ENCODE measurements at regions not wholly inside any gene's neighbourhood (a gene's known extent, or its start where the extent isn't known, plus 50 kb on each side); places are given as distances from the start of the nearest gene placed in this dataset.

DNA sequence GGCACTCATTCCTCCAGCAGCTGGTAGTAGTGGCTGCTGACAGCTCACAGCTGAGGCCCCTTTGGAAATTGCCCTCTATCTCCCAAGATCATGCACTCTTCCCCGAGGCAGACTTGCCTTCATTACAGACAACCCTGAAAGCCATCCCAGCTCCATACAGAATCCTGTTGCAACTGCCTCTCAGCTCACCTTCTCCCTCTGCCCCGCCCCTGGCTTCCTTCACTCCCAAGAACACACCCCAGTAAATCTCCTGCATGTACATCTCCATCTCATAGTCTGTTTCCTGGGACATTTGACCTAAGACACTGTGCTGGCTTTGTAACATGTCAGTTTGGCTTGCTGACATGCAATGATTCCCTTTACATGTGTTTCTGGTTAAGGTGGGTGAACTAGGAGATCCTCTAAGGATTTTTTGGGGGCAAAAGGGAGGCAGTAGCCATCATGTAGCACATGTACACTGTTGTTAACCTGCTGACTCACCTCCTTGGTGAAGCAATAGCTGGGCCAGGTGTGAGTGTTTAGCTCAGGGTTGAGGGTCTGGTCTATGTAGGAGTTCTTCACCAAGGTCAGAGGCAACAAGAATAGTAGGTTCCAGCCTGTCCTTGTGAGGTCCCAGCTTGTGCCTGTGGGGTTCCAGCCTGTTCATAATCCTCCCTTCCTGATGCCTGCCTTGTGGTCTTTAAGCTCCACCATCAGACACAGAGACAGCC is 179.6 kb downstream of the CSNK2A3 start:
- no peak for DNase-seq

DNA sequence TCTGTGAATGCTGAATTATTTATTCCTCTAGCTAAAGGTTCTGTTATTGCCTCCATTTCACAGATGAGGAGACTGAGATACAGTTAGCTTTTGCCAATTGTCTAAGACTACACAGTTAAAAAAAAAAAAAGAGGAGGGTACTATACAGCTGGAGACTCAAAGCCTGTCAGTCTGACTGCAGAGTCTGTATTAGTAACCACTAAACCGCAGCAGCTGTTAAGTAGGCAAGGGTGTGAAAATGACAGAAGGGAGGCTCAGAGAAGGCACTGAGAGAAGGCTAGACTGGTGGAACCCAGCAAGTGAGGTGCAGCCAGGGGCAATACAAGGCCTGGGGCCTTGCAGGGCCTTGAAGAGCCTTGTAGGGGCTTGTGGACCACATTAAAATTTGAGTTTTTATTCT is 181.2 kb downstream of the CSNK2A3 start:
- no peak for DNase-seq

DNA sequence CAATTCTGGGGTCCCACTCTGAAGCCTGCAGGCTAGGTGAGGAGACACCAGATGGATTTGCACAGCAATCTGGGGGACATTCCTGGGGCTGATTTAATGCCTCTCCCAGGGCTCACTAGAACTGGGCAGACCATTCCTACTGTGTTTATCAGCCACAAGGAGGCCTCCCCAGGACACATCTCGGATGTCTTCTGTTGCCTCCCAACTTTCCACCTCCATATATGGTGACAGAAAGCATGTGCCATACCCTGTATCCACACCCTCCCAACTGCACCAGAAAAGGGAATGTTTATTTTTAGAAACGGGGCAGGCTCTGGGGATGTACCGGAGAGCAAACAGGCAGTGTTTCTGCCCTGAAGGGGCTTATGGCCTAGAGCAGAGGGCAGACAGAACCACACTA is 181.8 kb downstream of the CSNK2A3 start:
- no peak for DNase-seq

DNA sequence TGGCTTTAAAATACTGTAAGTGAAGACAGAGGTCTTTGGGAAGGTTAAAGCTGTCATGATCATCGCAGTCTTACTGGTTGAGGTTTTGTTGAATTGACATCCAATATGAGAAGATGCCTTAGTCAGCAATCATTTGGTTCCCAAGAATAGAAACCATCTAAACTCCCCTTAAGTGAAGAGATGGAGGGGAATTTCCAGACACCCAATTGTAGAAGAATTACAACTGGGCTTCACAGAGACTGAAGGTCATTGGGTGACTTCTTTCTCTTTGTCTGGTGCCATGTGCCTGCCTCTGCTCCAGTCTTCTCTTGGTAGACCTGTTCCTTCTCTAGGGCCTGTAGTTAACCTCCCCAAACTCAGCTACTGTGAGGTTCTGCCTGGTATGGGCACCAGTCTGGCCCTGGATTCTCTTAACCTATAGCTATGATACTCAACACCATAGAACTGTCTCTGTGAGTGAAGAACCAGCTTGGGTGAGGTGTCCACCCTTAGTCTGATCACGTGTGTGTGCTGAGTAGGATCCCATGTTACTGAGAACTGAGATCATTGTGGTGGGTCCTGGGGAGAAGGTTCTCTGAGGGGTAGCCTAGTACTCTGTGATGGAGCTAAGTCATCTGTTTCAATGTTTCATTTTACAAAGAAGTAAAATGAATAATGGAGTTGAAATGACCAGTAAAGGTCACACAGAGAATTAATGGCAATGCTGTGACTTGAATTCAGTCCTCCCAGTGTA is 182.5 kb downstream of the CSNK2A3 start:
- DNase-seq = no peak

DNA sequence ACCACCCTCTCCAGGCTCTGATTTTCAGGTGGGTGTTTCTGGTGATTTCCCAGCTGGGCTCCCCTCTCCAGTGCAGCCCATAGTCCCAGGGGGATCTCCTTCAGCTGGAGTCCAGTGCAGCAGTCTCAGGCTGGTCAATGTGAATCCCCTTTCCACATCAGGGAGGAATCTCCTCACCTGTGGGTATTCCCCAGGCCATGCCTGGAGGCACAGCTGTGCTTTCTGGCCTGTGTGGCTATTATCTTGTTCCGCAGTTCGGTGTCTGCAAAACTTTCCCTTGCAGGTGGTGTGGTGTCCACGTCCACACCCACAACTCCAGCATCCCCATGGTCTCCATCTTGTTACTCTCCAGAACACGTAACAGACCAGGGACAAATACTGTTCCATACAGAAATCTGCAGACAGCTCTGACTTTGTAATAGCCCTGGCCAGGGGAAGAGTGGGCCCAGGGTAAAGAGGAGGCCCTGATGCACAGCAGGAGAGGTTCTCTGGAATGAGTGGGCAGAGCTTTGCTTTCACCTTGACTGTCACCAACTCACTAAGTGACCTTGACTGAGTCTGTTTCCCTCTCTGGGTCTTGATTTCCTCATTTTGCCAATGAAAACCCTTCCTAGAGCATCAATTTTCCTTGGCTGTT is 183.2 kb downstream of the CSNK2A3 start:
- no peak for DNase-seq

DNA sequence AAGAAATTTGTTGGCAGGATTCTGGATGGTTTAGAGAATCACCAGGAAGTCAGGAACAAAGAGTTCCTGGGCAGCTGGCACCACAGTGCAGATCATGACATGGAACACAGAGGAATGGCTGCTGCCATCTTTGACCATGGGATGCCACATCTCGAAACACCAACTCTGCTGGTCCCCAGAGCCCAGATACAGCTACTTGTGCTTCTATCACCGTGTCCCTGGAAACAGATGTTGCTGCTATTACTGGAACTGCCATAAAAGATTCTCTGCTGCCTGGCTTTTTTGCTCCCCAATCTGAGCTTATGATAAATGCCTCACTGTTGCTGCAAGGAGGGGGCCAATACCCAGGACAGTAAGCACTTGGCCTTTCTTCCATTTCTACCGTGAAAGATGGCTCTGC is 185.2 kb downstream of the CSNK2A3 start:
- no peak for DNase-seq

DNA sequence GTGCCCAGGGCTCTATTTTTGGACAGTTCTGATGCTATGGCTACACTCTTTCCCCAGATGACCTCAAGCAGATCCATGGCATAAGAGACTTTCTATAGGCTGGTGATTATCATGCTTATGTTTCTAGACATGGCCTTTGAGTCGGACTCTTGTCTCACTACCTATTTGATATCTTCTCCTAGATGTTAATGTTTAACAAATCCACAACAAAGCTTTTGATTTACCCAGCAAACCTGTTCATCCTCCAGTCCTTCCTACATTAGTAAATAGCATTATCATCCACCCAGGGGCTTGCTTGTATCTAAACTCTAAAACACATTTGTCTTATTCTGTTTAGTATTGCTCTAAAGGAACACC is 188.7 kb downstream of the CSNK2A3 start:
- DNase-seq = no peak

DNA sequence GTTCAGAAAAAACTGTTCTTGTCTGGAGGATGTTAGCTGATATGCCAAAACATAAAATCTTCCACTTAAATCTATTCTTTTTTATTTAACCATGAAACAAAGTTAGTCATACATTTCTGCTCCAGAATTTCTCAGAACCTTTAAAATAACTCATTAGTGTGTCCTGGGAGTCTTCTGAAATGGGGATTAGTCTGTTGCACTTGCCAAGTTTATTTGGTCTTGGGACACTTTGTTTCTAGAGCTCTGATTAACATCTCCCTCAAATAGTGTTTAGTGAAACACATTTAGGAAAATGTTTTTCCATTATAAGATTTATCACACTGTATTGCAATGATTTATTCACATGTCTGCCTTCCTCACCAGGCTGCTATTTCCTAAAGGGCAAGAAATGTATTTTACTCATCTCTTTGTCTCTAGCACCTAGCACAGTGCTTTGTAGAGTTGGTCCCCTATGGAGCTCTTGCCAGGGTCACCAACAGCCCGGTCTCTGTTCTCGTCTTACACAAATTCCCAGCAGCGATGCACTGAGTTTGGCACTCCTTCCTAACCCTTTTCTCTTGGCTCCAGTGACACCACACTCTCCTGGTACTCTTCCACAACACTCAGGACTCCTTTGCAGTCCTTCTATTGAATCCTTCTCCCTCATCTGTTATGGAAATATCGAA is 189.2 kb downstream of the CSNK2A3 start:
- DNase-seq = no peak

DNA sequence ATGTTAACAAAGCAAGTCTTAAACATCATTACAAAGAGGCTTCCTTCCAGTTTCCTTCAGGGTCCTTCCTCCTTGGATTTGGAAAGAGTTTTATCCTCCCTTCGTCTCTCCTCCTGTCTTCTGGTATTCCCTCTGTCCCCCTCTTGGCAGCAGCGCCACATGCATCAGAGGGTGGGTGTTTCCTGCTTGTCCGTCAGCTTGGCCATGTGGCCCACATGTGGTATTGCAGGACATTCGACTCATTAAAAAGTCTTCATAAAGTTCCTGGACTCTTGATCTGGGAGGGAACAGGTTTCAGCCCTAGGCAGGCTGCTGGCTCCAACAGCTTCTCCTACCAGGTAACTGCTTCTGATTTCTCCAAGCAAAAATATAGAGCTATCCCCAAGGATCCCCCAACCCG is 189.8 kb downstream of the CSNK2A3 start:
- no peak for DNase-seq

DNA sequence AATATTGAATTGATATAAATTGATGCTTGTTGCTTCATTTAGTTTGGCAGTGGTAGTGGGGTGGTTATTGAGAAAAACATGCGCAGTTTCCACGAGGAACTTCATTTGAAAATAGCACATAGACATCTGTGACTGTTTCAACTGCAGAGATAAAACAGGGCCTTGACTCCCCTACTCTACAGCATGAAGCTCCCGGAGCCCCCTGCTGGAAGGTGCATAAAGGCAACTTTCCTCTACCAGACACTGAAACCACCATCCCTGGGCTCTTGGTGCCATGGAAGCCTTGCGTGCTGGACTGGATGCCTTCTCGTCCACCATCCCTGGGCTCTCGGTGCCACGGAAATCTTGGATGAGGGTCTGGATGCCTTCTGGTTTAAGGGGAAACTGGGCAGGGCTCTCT is 195.9 kb downstream of the CSNK2A3 start:
- peak; percentile 31 for DNase-seq

DNA sequence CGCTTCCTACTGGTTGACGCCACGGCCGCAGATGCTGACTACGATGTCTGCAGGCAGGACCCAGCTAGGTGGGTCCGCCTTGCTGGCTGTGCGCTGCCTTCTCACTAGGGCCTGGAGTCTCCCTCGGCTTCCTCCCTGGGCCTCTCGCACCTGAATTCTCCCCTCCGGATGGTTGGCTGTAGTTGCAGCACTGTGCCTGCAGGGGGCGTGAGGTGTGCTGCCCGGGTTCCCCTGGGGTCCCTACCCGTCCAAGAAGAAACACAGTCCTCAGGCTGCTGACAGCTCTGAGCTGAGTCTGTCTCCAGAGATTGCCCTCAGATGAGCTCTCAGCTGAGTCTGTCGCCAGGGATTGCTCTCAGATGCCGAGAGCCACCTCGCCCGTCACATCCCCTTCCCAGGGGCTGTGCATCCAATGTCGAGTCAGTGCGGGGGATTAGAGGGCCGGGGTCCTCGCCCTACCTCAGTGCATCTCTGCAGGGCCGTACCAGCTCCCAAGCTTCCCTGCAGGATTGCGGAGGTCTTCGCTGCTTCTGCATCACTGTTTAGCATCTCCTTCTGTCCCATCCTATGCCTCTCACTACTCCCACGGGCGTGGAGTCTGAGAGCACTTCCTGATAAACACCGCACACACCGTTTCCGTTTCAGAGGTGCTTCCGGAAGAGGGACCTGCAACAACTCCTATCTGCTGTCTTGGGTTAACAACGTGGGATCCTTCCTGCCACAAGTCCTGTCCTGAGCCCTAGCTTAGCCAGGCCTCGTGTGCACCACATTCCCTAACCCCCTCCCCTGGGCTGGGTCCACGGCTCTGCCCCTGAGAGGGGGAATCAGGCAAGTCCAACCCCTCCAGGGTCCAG is 196.9 kb downstream of the CSNK2A3 start:
- peak; percentile 42 for DNase-seq

DNA sequence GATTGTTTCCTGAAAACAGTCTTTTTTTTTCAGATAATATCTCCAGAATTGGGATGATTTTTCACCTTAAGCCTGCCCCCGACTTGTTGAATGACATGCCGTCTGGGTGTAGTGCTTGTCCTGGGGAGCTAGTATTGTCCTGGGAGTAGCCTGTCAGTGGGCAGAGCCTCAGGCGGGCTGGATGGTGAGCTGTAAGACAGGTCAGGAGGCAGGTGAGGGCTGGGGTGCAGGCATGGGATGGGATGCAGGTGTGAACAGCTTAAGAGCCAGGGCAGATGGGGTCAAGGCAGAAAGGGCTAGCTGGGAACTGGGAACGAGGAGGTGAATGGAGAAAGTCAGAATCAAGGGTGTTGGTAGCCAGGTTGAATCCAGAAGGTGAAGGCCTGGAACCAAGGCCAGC is 200.2 kb downstream of the CSNK2A3 start:
- no peak for DNase-seq

DNA sequence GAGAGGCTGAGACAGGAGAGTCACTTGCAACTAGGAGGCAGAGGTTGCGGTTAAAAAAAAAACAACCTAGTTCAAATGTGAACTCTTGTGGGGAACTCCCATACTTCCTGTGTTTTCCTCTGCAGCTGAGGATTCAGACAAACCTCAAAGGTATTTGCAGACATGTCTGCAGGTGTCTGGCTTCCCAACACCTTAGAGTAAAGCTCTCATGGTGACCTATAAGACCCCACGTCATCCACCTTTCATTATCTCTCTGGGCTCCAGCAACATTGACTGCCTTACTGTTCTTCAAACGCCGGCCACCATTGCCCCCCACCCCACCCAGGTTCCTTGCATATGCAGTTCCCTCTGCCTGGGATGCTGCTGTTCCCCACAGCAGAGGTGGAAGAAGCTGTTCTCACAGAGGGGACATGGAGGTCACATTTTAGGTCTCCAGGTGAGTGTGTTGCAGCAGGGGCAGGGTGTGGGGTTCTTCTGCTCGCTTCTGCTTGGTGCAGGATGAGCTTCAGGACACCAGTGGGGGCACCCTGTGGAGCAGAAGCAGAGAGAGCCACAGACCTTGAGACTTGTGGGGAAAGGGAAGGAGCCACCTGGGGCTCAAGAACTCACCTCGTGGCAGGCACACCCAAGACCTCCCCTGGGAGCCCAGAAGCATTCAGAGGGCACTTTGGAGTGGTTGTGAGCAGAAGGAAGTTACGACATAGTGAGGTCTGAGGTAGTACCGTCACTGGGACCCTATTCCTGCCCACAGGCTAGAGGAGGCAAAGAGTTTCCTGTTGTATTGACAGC is 203.2 kb downstream of the CSNK2A3 start:
- DNase-seq = peak; percentile 31

DNA sequence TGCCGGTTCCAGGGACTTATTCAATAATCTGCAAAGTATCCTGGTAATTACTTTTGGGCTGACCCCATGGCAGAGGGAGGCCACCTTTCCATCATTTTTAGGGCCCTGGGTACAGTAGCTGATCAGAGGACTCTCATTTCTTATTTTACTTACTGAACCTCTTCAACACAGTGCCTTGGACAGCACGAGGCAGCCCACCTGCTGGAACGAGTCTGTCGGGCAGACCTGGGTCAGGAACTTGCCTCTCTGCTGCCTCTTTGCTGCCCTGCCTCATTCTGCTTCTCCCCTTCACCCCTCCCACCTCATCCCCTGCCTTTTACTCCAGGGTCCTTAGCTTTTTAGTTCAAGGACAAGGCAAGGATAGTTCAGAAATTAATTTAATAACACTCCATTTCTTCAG is 204.5 kb downstream of the CSNK2A3 start:
- DNase-seq = no peak

DNA sequence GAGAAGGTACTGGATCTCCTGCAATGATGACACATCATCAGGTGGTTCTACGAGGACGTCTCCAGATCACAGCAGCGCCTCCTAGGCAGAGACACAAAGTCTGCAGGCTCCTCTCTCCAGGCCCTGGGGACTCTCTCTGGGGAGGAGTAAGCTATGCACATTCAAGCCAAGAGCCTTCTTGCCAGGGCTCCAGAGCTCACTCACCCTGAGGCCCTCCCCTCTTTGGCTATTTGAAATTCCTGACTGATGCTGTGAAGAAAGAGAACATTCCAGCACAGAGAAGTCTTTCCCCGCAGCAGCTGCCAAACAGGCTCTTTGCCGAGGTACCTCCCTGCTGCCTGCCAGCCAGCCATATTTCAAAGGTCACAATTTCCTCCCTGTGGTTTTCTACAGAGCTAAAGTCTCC is 204.9 kb downstream of the CSNK2A3 start:
- DNase-seq = peak; percentile 25

DNA sequence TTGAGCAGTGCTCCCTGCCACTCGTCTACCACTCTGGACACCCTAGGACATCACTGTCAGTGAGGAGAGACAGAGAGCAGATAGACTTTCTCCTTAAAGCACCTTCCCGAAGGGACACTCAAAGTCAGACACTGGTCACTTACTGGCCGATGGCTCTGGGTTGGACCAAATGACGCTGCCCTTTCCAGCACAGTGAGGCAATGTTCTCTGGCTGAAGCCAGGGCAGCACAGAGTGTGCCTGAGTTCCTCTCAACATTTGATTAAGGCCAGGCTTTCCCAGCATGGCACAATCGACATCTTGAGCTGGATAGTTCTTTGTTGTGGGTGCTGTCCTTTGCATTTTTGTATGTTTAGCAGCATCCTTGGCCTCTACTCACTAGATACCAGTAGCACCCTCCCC is 206.2 kb downstream of the CSNK2A3 start:
- no peak for DNase-seq

DNA sequence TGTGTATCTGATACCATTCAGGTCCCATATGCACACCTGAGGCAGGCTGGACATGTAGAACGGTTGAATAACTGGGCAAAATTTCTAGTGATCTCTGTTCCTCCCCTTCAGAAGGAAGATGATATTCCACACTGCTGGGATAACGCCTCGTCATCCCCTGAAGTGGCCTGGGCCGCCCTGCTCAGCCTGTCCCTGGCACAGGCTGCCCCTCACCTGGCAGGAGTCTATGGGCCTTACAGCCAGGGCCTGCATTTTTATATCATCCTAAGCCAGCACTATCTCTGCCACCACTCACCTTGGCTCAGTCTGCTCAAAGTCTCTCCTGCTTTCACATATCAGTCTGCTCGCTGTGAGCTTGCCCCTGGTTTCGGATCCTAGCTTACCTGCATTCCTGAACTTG is 209.2 kb downstream of the CSNK2A3 start:
- DNase-seq = no peak

DNA sequence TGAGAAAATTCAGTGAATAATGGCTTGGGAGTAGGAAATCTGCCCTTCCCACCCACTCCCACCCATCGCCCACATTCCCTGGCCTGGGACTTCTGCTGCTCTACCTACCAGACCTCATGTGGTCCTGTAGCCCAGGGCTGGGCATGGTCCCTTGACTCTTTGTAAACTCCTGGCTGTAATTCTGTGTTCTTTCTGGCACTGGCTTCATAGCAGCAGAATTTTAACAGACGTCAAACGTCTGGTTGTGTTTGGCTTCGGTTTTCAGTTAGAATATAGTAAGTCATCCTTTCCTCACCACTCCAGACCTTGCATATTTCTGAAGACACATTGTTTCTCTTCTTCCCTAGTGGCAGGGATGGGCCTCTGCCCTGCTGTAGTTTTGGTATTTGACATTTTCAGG is 210.6 kb downstream of the CSNK2A3 start:
- no peak for DNase-seq

DNA sequence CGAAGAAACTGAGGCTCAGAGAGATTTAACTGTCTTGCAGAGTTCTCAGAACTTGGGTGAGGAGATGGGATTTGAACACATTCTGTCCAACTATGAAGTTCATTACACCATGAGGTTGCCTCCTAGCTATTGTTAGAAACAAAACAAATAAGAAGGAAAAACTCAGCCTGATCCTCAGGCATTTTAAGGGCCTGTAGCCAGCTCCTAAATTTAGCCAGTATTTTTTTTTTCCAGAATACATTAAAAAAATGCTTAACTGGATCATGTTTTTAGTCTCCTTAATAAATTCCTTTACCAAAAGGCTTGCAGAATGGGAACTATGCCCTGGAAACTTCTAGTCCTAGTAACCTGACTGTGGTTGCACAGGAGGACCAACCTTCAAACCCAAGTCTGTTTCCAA is 212.0 kb downstream of the CSNK2A3 start:
- no peak for DNase-seq

DNA sequence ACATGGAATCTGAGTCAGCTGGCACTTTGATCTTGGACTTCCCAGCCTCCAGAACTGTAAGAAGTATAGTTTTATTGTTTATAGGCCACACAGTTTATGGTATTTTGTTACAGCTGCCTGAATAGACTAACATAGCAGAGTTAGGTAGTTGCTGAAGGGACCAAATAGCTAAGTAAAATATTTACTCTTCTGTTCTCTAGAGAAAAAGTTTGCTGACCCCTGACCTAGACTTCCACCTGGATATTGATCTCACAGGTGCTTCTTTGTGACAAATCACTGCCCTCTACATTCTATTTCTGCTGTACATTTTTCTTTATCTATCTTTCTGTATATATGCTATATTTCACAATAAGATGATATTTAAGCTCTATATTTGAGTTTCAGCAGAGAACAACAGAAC is 212.5 kb downstream of the CSNK2A3 start:
- DNase-seq = no peak

DNA sequence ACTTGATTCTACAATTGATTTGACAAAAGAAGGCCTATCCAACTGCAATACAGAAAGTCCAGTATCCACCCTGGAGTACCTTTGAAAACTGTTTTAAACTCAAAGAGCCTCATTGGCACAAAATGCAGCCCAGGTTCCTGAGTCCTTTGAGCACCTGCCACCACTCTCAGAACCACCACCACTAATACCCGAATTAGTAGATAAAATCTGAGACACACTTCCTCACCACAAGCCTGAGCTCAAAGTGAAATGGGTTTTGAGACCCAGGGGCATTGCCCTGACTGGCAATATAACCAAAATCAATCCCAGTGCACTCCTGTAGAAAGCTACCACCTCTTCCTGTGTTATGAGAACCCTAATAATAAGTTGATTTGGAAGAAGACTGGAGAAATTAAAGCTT is 215.7 kb downstream of the CSNK2A3 start:
- DNase-seq = no peak

All from activated effector memory CD4-positive, alpha-beta T cell treated with Interleukin-2 at 50 U/mL for 16 hours (primary cell).